H1 (cell line): ENCODE measurements at regions not wholly inside any gene's neighbourhood (a gene's known extent, or its start where the extent isn't known, plus 50 kb on each side); places are given as distances from the start of the nearest gene placed in this dataset.

Experiments
- BACH1 ChIP-seq: IDR thresholded peaks from 2 replicates; pipeline ENCODE4 v1.6.1; 2012; ENCODE audit warnings: low read length, improper control_type of control experiment
- CREB1 ChIP-seq: IDR thresholded peaks from 2 replicates; pipeline ENCODE4 v1.6.1; 2012; ENCODE audit warnings: inconsistent platforms
- GABPA ChIP-seq: IDR thresholded peaks from 2 replicates; pipeline ENCODE4 v1.6.1; 2011; ENCODE audit warnings: mild to moderate bottlenecking, low read length, moderate library complexity, borderline replicate concordance; ENCODE audit not compliant: insufficient read depth
- HDAC2 ChIP-seq, 2 experiments: fragments of 300-600 bp in 1 of 2; sonication (generic) in 1 of 2; IDR thresholded peaks; 2 replicates each; pipeline ENCODE4 v1.6.1; 2011 to 2012; ENCODE audit warnings: low read depth in 2 of 2, low read length in 2 of 2, mild to moderate bottlenecking in 2 of 2, moderate library complexity in 2 of 2, borderline replicate concordance in 1 of 2, inconsistent platforms in 1 of 2
- KDM1A ChIP-seq: fragments of 200-600, 300-600 bp; sonication (generic); IDR thresholded peaks from 2 replicates; pipeline ENCODE4 v1.7.1; 2016; ENCODE audit warnings: mild to moderate bottlenecking, low read length, borderline replicate concordance
- NANOG ChIP-seq: IDR thresholded peaks from 2 replicates; pipeline ENCODE4 v1.6.1; 2011; ENCODE audit warnings: low read length, low read depth, mild to moderate bottlenecking, inconsistent platforms; ENCODE audit not compliant: insufficient read depth, poor library complexity, severe bottlenecking
- RAD21 ChIP-seq, 2 experiments: IDR thresholded peaks in 1 of 2; conservative IDR thresholded peaks in 1 of 2; 2 replicates each; pipeline ENCODE4 v1.6.1; 2011; ENCODE audit warnings: low read depth in 2 of 2, low read length in 2 of 2, improper control_type of control experiment in 1 of 2, inconsistent platforms in 1 of 2, mild to moderate bottlenecking in 1 of 2, moderate library complexity in 1 of 2
- RBBP5 ChIP-seq: IDR thresholded peaks from 2 replicates; pipeline ENCODE4 v1.7.1; 2012; ENCODE audit warnings: low read depth, mild to moderate bottlenecking, inconsistent platforms, low read length, moderate library complexity, borderline replicate concordance
- SIN3A ChIP-seq, 2 experiments: IDR thresholded peaks in 1 of 2; conservative IDR thresholded peaks in 1 of 2; 2 replicates each; pipeline ENCODE4 v1.6.1; 2011 to 2012; ENCODE audit warnings: low read length in 2 of 2, improper control_type of control experiment in 1 of 2, low read depth in 1 of 2, mild to moderate bottlenecking in 1 of 2
- SIRT6 ChIP-seq: IDR thresholded peaks from one replicate; pipeline ENCODE4 v1.7.1; 2012; ENCODE audit warnings: low read length, inconsistent platforms
- SUZ12 ChIP-seq: fragments of 200-600 bp; sonication (generic); IDR thresholded peaks from 2 replicates; pipeline ENCODE4 v1.6.1; 2012; ENCODE audit warnings: mild to moderate bottlenecking, inconsistent platforms, low read length, moderate library complexity, mixed read lengths

DNA sequence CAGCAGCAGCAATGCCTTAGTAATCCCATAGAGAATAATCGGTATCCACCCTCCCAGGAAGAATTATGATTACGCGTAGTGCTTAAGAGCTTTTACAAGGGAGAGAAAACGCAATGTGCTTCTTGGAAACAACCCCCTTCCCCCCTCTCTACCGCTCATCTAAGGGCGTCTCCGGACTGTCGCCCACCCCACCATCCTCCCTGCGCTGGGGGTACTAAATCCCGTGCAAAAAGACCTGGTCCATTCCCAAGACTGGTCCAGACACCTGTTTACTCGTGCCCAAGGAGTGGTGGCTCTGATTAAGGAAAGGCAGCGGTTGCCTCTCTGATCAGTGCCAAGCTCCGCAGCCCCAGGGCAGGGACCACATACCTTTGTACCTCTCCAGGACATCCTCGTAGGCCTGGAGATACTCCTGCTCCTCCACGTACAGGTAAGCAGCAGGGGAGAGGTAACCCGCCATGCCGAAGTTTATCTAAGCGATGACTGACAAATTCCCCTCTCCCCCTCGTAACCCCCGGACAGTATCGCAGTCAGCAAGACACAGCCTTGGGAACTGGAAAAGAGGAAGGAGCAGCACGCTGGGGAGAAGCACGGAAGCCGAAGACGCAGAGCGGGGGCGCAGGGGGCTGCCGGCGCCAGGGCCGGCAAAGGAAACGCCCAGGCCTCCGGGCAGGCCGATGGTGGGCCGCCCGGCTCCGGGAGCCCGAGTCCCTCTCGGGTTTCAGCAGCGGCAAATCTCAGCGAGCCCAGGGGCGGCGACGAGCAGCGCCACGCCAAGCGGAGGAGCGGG is 112.0 kb upstream of the BEND6 start (continued):
- TF ChIP-seq SUZ12 (no peak), NANOG (no peak), RBBP5 (peak; percentile 93; the same call in 1 of the 2 replicates), GABPA (no peak), SIN3A (conservative IDR thresholded peaks at IDR 0.05 in 1 of 2, IDR thresholded peaks at IDR 0.05 in 1 of 2; ENCODE audit: low read depth in 1 of 2, low read length in 2 of 2) (peak; percentile 50 to 80; a peak in 3 of 4 replicates), BACH1 (no peak), HDAC2 (IDR thresholded peaks at IDR 0.05; ENCODE audit: borderline replicate concordance in 1 of 2, low read depth in 2 of 2, low read length in 2 of 2) (peak in 1 of 2 experiments; percentile 4; a peak in 1 of 4 replicates), SIRT6 (no peak), KDM1A (no peak), CREB1 (no peak), RAD21 (IDR thresholded peaks at IDR 0.05 in 1 of 2, conservative IDR thresholded peaks at IDR 0.05 in 1 of 2; ENCODE audit: low read depth in 2 of 2, low read length in 2 of 2) (no peak; a peak in 1 of 4 replicates)
